Gastrocnemius medialis (tissue), 4 donors: ENCODE measurements at regions not wholly inside any gene's neighbourhood (a gene's known extent, or its start where the extent isn't known, plus 50 kb on each side); places are given as distances from the start of the nearest gene placed in this dataset.

Experiments
- ATAC-seq, 2 donors: fragments of 150-250 bp; one replicate each; pipeline ENCODE4 v1.9.1; 2016
- DNase-seq, 2 donors: peaks; one replicate each; pipeline ENCODE4 v3.0.0-alpha.2; 2019
- H3K27ac ChIP-seq, 4 donors: fragments of 200-600 bp; sonication (generic); 1 replicate in 1 of 4; 2 replicates in 3 of 4; pipeline ENCODE4 v1.5.1; 2016 to 2018; ENCODE audit warnings: mild to moderate bottlenecking in 2 of 4, moderate library complexity in 1 of 4
- H3K27me3 ChIP-seq, 3 donors: fragments of 200-600 bp; sonication (generic) in 2 of 3; 1 replicate in 1 of 3; 2 replicates in 2 of 3; pipeline versions ENCODE4 v1.5.1 to v1.6.0; 2016 to 2019; ENCODE audit warnings: mild to moderate bottlenecking in 1 of 3, moderate library complexity in 1 of 3
- H3K36me3 ChIP-seq, 2 donors: fragments of 200-600 bp; sonication (generic) in 1 of 2; one replicate each; pipeline ENCODE4 v1.5.1; 2017 to 2018
- H3K4me1 ChIP-seq, 2 donors: fragments of 200-600 bp; sonication (generic) in 1 of 2; one replicate each; pipeline ENCODE4 v1.5.1; 2016 to 2017; ENCODE audit warnings: mild to moderate bottlenecking in 2 of 2
- H3K4me3 ChIP-seq, 4 donors: fragments of 200-600 bp; sonication (generic) in 3 of 4; 1 replicate in 1 of 4; 2 replicates in 3 of 4; pipeline ENCODE4 v1.5.1; 2016 to 2019; ENCODE audit warnings: mild to moderate bottlenecking in 2 of 4
- H3K9me3 ChIP-seq, 3 donors: fragments of 200-600 bp; sonication (generic) in 2 of 3; 1 replicate in 1 of 3; 2 replicates in 2 of 3; pipeline ENCODE4 v1.5.1; 2016 to 2019
- POLR2A ChIP-seq, 2 donors: fragments of 450-650 bp; IDR thresholded peaks; one replicate each; pipeline ENCODE4 v1.6.1; 2017; ENCODE audit warnings: antibody characterized with exemption in 2 of 2, mild to moderate bottlenecking in 2 of 2, moderate library complexity in 2 of 2
- in situ Hi-C, 4 donors: fragments of 200-750 bp; cut with MboI; loops; one replicate each; pipeline versions ENCODE4 v1.15.0 to v1.8.0; 2017; ENCODE audit warnings: low sequenced_read_pairs in 4 of 4
- intact Hi-C: fragments of 100-400 bp; cut with DNase I; formaldehyde crosslinking; loops from one replicate; pipeline ENCODE4 v1.15.1; 2023; ENCODE audit warnings: low total_unique reads
- TF ChIP-seq, protein P1 (sequence below), 5 experiments: fragments of 450-650 bp in 3 of 5; fragments of 200-600 bp in 2 of 5; sonication (generic) in 2 of 5; IDR thresholded peaks in 4 of 5; conservative IDR thresholded peaks in 1 of 5; 1 replicate in 4 of 5; 2 replicates in 1 of 5; pipeline ENCODE4 v1.5.1; 2016 to 2019; ENCODE audit warnings: antibody characterized with exemption in 5 of 5, mild to moderate bottlenecking in 3 of 5, moderate library complexity in 3 of 5

DNA sequence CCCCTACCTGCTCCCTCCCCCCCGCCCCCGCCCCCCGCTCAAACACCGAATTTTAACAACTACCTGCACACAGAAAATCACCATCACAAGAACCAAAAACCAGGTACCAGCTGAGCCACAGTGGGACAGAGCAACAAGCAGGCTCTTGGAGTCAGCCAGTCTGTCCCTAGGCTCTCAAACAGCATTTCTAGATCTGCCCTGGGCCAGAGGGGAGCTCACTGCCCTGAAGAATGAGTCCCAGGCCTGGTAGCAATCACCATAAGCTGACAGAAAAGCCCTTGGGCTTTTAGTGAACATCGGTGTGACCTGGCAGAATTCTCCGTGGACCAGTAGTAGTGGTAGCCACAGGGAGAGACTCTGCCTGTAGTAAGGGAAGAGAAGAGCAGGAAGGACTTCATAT is 58.3 kb downstream of the C11orf87 start:
- intact Hi-C loops (no loop called here), in situ Hi-C loops (no loop called here)
- no peak overlapping the region for H3K4me3 ChIP-seq
- TF ChIP-seq, protein P1, sequence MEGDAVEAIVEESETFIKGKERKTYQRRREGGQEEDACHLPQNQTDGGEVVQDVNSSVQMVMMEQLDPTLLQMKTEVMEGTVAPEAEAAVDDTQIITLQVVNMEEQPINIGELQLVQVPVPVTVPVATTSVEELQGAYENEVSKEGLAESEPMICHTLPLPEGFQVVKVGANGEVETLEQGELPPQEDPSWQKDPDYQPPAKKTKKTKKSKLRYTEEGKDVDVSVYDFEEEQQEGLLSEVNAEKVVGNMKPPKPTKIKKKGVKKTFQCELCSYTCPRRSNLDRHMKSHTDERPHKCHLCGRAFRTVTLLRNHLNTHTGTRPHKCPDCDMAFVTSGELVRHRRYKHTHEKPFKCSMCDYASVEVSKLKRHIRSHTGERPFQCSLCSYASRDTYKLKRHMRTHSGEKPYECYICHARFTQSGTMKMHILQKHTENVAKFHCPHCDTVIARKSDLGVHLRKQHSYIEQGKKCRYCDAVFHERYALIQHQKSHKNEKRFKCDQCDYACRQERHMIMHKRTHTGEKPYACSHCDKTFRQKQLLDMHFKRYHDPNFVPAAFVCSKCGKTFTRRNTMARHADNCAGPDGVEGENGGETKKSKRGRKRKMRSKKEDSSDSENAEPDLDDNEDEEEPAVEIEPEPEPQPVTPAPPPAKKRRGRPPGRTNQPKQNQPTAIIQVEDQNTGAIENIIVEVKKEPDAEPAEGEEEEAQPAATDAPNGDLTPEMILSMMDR (IDR thresholded peaks at IDR 0.05 in 4 of 5, conservative IDR thresholded peaks at IDR 0.05 in 1 of 5), result no peak
- no peak for ATAC-seq
- no peaks in the 10 kb centered on the region for H3K27me3 ChIP-seq
- no peak overlapping the region for H3K27ac ChIP-seq
- no peaks in the 10 kb centered on the region for H3K4me1 ChIP-seq
- DNase-seq, result no peak
- H3K9me3 ChIP-seq, result no peaks in the 10 kb centered on the region
- no peaks in the 10 kb centered on the region for H3K36me3 ChIP-seq

DNA sequence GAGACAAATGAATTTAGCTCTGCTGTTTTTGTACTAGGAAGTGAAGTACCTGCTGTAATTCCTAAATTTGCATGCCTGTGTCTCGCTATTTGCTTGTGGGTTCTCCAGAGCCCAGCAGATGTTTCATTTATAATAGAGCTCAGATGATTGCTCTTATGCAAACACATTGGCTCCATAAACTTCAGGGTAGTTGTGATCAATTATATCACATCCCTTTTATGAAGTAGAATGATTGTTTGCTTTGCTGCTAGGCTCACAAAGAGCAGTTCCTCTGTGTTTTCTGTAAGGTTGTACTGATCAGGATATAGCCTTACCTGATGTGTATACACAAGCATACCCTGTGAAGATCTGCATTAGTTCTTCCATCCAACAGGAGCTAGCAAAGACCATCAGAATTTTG is 64.1 kb downstream of the C11orf87 start:
- H3K4me3 ChIP-seq, result no peak overlapping the region
- in situ Hi-C loops, result no loop called here
- intact Hi-C loops, result no loop called here
- no peaks in the 10 kb centered on the region for H3K36me3 ChIP-seq
- no peak for TF ChIP-seq POLR2A (IDR thresholded peaks at IDR 0.05)
- TF ChIP-seq, protein P1 (IDR thresholded peaks at IDR 0.05 in 4 of 5, conservative IDR thresholded peaks at IDR 0.05 in 1 of 5), result no peak
- no peak for DNase-seq
- no peaks in the 10 kb centered on the region for H3K27me3 ChIP-seq
- no peak for ATAC-seq
- H3K9me3 ChIP-seq, result no peaks in the 10 kb centered on the region
- no peaks in the 10 kb centered on the region for H3K4me1 ChIP-seq
- H3K27ac ChIP-seq, result no peak overlapping the region

DNA sequence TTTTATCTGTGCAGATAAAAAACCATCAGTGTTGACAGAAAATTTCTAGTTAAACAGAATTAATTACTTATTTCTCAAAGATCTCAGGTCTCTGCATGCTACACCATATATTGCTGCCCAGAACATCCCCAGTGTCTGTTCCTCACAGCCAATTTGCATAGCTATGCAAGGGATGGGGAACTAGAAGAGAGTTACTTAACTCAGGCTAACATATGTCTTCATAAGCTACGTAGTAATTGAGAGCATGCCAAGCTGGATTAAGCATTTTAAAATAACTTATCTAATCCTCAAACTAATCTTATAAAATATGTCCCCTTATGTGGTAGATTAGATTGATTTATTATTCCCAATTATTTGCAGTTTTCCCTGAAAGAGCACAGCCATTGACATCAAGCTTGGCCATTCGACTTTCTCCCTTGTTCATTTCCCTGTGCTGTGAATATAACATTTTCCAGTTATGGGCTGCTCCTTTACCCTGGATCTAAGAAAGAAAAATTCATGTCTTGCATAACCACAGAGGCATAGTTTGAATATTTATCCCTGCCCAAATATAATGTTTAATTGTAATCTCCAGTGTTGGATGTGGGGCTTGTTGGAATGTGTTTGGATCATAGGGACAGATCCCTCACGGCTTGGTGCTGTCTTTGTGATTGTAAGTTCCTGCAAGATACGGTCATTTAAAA is 69.1 kb downstream of the C11orf87 start:
- Histone ChIP-seq H3K4me1 (no peaks in the 10 kb centered on the region), H3K9me3 (no peaks in the 10 kb centered on the region), H3K4me3 (no peak overlapping the region), H3K36me3 (no peaks in the 10 kb centered on the region), H3K27ac (no peak overlapping the region), H3K27me3 (no peaks in the 10 kb centered on the region)
- DNase-seq, result no peak
- TF ChIP-seq, protein P1 (IDR thresholded peaks at IDR 0.05 in 4 of 5, conservative IDR thresholded peaks at IDR 0.05 in 1 of 5), result no peak
- no peak for ATAC-seq
- in situ Hi-C loops (no loop called here), intact Hi-C loops (no loop called here)

DNA sequence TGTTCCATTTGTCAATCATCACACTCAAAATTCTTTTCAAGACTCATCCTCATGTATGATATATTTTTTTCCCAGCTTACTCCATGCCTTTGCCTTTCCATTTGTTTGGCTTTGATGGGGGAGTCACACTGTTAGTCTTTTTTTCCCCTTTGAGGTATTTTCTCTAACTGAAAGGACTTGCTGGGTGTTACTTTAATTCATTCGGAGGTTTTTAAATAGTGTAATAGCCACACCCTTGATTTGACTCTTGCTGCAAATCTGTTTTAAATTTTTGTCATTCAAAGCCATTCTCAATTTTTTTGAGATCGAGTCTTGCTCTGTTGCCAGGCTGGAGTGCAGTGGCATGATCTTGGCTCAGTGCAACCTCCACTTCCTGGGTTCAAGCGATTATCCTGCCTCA is 84.1 kb downstream of the C11orf87 start:
- intact Hi-C loops (no loop called here), in situ Hi-C loops (no loop called here)
- DNase-seq (no peak), ATAC-seq (no peak)
- no peak overlapping the region for H3K27ac ChIP-seq
- no peaks in the 10 kb centered on the region for H3K9me3 ChIP-seq
- no peak overlapping the region for H3K4me3 ChIP-seq
- H3K4me1 ChIP-seq, result no peaks in the 10 kb centered on the region
- no peaks in the 10 kb centered on the region for H3K36me3 ChIP-seq
- H3K27me3 ChIP-seq, result no peaks in the 10 kb centered on the region
- TF ChIP-seq, protein P1 (IDR thresholded peaks at IDR 0.05 in 4 of 5, conservative IDR thresholded peaks at IDR 0.05 in 1 of 5), result no peak
- TF ChIP-seq POLR2A (IDR thresholded peaks at IDR 0.05), result no peak

DNA sequence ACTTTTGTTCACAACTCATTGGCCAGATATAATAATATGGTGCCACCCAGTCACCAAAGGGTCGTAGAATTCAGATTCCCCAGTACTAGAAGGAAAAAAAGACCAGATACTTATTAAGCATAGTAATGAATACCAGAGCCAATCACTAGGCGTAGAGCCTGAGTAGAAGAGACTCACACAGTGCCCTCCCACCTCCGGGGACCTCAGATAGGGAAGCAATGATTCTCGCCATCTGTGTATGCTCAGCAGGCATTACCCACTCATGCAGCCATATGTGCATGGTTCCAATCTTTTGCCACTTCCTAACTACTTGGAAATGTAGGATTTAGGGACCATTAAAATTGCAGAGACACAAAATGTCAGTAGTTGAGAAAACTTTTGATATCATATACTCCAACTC is 85.3 kb downstream of the C11orf87 start:
- DNase-seq (no peak), ATAC-seq (no peak)
- Histone ChIP-seq H3K36me3 (no peaks in the 10 kb centered on the region), H3K27me3 (no peaks in the 10 kb centered on the region), H3K27ac (no peak overlapping the region), H3K4me1 (no peaks in the 10 kb centered on the region), H3K9me3 (no peaks in the 10 kb centered on the region), H3K4me3 (no peak overlapping the region)
- in situ Hi-C loops (no loop called here), intact Hi-C loops (no loop called here)
- no peak for TF ChIP-seq POLR2A (IDR thresholded peaks at IDR 0.05)
- TF ChIP-seq, protein P1 (IDR thresholded peaks at IDR 0.05 in 4 of 5, conservative IDR thresholded peaks at IDR 0.05 in 1 of 5), result no peak
